ENCODE measurements at regions not wholly inside any gene's neighbourhood (a gene's known extent, or its start where the extent isn't known, plus 50 kb on each side); places are given as distances from the start of the nearest gene placed in this dataset.
"Not testable (repeated sequence)": the region's sequence is repeated elsewhere in the genome, so short reads cannot be mapped to it uniquely, and the experiment has no call there.

DNA sequence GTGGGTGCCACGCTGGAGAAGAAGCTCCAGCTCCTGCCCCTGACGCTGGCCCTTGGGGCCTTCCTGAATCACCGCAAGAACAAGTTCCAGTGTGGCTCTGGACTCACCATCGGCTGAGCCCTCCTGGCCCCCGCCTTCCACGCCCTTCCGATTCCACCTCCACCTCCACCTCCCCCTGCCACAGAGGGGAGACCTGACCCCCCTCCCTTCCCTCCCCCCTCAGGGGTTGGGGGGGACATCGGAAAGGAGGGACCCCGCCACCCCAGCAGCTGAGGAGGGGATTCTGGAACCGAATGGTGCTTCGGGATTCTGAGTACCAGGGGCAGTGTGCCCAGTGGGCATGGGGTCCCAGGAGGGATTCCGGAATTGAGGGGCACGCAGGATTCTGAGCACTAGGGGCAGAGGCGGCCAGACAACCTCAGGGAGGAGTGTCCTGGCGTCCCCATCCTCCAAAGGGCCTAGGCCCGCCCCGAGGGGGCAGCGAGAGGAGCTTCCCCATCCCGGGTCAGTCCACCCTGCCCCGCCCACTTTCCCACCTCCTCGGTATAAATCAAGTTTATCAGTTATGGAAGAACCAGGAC, 166.0 kb downstream of the POTEG start:
- DNase-seq, result not testable (repeated sequence)

DNA sequence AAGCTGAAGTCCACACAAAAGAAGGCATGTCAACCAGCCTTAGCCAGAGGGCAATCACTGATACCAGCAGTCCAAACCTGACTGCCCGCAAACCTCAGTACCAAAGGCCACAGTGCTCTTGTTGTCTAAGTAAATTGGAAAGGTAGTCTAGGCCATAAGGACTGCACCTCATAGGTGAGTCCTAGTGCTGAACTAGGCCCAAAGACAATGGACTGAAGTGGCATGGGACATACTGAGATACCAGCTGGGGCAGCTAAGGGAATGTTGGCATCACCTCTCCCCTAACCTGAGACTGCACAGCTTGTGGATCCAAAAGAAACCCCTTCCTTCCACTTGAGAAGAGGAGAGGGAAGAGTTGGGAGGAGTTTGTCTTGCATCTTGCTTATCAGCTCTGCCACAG, 161.9 kb downstream of the POTEG start:
- not testable (repeated sequence) for DNase-seq

DNA sequence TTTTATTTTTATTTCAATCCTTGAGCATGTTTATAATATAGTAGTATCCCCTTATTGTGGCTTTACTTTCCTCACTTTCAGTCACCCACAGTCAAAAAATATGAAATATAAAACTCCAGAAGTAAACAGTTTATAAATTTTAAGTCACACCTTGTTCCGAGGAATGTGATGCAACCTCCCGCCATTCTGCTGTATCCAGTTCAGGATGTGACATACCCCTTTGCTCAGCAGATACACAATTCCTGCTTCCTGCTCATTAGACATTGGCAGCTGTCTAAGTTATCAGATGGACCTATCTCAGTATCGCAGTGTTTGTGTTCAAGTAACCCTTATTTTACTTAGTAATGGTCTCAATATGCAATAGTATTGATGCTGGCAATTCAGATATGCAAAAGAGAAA, 144.5 kb downstream of the POTEG start:
- DNase-seq, result not testable (repeated sequence)

DNA sequence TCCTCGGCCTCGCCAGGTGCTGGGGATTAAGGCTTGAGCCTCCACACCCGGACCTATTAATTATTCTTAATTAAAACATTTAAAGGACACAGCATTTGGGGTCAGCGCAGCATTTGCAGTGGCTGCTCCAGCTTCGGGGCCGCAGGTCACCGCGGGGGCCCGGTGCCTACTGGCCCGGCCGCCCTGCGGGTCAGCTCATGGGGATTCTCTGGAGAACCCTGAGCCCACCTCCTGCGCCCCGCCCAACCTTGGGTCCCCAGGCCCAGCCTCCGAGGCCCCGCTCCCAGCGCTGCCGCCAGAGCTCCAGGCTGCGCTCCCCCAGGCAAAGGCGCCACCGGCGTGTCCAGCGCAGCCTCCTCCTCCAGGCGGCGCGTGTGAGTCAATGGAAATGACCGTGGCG, 133.9 kb downstream of the POTEG start:
- DNase-seq, result not testable (repeated sequence)

DNA sequence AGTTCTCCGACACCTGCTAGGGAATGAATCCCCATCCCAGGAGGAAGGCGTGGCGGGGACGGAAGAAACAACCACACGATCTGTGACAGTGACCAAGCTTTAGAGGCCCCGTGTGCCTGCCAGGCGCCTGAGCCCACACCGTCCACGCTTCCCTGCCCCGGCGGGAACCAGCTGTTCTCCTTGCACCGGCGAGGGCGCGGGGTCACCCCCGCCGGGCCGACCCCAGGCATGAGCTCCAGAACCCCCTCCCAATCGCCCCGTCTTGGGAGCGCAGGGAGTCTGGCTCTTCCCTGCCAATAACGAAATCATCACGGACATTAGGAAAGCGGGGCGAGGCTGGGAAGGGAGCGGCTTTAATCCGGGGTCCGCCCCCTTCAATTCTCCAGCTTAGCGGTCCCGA, 133.3 kb downstream of the POTEG start:
- DNase-seq, result not testable (repeated sequence)

DNA sequence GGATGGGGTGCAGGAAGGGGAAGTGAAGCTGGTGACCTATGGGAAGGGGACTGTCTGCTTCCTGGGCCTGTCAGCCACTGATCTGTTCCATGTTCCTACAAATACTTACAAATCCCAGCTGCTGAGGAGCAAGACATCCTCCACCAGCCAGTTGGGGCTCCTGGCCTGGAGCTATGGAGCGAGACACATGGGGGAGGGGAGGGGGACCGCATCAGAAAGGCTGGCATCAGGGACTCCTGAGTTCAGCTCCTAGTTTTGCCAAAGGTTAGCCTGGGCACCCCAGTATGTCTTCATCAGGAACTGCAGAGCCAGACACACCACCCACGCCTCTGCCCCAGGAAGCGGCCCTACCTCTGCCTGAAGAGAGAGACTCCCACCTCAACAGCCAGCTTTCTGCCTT, 130.3 kb downstream of the POTEG start:
- not testable (repeated sequence) for DNase-seq

DNA sequence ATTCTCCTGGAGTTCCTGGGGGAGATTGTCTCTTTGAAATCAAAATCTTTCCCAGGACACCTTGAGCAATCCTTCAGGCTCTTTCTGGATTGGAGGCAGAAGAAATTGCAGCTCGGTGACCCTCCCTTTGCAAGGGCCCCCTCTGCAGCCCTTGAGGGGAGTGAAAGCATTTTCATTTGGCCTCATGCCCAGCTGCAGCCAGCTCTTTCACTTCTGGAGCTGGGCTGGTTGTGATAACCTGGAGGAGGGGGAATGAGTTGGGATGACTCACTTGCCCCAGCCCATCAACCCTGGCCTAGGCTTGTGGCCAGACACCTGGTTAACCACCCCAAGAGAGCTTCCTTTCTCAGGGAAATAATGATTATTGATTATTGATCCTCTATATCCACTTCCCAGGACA, 129.7 kb downstream of the POTEG start:
- DNase-seq, result not testable (repeated sequence)

DNA sequence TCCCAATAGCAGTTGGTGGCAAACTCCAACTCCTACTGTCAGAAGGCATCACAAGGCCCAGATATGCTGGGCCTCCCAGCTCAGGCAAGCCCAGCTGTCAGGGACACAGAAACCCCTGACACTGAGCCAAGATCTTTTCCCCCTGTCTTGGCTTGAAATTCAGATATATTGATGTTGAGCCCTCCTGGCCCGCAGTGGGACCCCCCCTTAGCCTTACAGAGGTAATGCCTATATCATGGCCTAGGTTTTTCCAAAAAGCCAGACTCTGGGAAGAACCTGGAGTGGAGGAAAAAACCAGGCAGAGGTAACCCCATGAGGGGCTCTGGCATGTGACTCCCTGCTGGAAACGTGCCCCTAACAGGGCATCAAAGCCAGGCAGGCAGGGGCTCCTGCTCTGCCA, 129.2 kb downstream of the POTEG start:
- not testable (repeated sequence) for DNase-seq

DNA sequence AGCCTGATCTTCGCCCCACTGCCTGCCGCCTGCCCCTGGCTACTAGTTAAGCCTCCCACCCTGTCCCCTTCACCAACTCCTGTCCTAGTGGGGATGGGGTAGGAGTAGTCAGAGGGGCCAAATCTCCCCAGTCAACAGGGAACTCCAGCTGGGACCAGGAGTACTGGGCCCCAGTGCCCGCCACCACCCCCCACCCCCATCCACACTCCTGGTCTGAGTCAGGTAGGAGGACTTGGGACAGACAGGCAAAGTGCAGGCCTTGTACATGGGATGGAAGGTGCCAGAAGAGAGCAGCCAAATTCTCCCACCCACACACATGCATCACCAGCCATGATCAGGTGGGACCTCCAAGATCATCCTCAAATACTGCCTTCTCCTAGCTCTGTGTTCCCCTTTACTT, 128.4 kb downstream of the POTEG start:
- DNase-seq, result not testable (repeated sequence)

DNA sequence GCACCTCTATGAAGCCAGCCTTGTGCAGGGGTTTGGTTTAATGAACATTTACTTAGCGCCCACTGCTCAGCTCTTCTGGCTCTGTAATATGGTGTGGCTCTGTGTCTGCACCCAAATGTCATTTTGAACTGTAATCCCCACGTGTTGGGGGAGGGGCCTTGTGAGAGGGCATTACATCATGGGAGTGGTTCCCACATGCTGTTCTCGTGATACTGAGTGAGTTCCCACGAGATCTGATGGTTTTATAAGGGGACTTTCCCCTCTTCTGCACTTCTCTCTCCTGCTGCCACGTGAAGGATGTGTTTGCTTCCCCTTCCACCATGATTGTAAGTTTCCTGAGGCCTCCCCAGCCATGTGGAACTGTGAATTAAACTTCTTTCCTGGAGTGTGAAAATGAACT, 127.7 kb downstream of the POTEG start:
- DNase-seq, result not testable (repeated sequence)

DNA sequence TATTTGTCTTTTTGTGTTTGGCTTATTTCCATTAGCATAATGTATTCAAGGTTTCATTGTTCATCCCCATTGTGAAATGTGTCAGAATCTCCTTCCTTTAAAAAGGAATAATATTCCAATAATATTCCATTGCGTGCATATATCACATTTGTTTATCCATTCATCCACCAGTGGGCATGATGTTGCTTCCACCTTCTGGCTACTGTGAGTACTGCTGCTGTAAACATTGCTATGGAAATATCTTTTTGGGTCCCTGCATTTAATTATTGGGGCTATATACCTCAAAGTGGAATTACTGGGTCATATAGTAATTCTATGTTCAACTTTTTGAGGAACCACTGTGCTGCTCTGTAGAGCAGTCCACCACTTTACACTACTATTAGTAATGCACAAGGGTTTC, 123.1 kb downstream of the POTEG start:
- DNase-seq, result not testable (repeated sequence)

DNA sequence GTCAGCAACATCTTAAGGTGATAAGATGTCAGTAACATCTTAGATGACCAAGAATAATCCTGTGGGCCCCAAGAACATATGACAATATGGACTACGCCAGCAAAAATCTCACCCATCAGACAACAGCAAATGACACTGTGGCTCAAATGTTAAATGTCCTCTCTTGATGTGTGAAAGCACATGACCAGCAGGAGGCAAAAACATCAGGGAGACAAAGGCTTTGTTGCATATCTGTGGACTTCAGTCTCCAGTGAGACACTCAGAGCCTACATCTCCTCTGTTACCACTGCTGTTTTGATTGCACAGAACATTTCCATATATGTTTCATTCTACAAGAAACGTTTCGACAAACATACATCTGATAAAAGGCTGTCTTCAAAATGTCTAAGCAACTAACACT, 103.5 kb downstream of the POTEG start:
- not testable (repeated sequence) for DNase-seq

DNA sequence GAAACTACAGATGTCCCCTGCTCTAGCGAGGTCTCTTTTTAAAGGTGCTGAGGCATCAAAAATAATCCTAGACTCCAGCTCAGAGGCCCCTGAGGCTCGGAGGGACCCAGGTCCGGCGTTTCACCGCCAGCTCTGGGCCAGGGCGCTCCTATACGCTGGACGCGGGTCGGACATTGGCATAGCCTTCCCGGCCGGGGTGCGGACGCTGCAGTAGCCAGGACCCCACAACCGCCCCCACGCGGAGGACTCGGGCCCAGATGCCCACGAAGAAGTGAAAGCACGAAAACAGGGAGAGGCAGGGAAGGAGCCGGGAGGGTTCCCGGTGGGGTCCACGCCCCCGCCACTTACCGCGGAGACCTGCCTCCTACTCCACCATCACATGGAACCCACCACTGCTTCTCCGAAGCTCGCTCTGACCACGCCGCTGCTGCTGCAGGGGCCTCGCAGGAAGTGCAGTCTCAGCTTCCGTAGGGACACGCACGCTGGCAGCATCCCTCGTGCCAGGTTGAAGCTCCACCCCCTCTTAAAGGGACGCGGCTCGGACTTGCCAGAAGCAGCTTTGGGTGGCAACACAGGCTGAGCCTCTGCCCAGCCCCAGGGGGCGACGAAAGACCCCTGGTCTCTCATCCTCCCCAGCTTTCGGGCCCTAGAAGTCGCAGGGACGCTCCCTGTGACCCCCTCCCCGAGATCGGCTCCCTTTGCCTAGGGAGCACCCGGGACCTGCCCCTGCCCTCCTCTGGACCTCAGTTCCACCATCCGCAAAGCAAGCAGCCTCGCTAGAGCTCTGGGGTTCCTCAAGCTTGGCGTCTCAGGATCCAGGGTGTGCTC, 96.7 kb downstream of the POTEG start:
- not testable (repeated sequence) for DNase-seq

DNA sequence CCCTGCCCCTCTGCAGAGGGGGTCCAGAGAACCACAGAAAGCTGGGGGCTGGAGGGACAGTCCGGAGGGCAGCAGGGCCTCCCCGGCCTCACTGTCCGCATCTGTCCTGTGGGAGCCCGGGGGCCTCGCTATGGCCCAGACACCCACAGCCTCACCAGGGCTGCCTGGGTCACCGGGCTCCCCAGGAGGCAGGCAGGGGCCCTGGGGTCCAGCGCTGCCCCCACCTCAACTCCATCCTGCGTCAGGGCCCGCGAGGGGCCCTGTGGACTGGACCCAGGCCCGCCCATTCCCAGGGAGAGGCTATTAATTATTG, 96.1 kb downstream of the POTEG start:
- not testable (repeated sequence) for DNase-seq

DNA sequence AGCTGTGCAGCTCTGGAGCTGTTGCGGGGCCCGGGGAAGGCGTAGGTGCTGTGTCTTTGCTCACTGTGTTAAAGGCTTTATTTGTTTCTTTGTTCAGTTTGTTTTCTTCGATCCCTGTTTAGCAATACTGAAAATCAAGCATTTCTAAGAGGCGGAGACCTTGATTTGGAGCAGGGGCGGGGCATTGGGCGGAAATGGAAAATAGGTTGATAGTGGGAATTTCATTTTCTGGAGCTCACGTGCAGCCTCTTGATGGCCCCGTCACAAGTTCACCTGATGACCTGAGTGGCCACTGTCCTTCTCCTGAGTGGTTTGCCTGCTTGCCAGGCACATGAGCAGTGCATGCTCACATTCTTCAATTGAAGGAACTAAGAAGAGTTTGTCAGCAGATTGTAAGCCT, 93.2 kb downstream of the POTEG start:
- peak; percentile 8 for DNase-seq

DNA sequence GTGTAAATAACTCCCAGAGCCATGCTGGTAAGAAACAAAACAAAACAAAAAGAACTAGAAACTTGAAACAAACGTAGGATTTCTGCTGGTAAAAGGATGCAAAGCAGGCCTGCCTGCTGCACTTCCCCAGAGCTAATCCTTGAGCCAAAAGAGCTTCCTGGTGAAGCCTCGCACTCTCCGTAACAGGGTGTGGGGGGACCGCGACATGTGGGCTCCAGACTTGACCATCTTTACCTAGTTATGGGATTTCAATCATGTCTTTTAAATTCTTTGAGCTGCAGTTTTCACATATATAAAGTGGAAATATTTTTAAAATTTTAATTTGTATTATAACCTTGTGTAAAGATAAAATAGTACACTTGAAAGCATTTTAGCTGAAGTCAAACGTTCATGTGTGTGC, 92.5 kb downstream of the POTEG start:
- not testable (repeated sequence) for DNase-seq

DNA sequence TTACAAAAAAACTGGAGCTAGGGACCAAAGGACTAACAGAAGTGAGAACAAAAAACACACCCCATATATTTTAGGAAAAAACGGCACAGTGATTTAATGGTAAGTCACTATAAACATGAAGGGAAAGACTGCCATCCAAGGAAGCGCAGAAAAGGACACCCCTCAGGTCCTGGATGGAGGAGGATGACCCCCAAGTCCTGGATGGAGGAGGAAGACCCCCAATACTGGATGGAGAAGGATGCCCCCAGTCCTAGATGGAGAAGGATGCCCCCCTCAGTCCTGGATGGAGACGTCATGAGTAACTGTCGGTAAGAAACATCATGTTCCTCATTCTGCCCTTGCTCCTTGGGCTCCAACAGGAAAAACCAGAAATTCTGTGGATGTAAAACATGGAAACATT, 89.9 kb downstream of the POTEG start:
- peak; percentile 3 for DNase-seq

DNA sequence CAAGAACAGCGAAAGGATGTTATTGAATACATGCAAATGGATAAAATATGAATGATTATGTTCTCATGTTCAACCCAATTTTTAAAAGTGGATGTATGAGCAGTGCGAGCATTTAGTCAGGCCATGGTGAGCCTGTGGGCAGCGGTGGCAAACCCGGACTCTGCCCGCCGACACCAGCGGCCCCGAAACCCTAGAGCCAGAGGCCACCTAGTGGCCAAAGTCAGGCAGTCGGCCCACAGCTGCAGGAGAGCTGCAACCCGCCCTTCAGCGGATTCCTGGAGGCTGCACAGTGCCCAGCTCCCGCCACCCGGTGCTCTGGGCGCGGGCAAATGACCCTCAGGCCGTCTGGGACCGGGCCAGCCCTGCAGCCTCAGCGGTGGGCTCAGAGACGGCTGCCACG, 89.5 kb downstream of the POTEG start:
- DNase-seq, result not testable (repeated sequence)

DNA sequence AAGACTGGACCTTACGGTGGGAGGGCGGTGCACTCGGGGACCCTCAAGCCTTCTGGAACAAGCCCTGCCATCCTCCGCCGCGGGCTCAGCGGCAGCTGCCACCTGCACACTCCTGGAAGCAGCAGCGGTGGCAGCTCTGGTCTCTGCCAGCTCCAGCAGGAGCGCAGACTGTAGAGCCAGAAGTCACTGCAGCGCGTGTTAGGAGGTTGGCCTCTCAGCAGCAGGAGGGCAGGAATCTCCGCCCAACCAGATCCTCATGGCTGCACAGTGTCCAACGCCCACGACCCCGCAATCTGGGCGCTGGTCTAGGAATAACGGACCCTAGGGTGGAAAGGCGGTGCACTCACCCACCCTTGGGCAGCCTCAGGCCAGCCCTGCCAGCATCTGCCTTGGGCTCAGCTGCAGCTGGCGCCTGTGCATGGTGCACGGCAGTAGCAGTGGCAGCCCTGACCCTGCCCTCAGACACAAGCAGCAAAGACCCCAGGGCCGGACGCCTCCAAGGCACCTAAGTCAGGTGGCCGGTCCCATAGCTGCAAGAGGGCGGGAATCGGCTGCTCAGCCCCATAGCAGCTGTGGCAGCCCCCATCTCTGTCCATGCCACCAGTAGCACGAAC, 88.7 kb downstream of the POTEG start:
- not testable (repeated sequence) for DNase-seq

DNA sequence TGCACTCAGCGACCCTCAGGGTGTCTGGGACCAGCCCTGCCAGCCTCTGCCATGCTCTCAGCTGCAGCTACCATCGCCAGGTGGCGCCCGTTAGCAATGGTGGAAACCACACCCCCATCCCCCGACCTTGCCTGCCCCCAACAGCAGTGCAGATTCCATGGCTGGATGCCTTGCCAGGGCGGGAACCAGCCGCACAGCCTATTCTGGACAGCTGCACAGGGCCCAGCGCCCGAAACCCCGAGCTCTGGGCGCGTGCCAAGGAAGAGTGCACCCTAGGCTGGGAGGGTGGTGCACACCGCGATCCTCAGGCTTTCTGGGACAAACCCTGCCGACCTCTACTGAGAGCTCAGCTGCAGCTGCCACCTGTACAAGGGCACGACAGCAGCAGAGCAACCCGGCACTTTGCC, 88.1 kb downstream of the POTEG start:
- DNase-seq, result peak; percentile 94

DNA sequence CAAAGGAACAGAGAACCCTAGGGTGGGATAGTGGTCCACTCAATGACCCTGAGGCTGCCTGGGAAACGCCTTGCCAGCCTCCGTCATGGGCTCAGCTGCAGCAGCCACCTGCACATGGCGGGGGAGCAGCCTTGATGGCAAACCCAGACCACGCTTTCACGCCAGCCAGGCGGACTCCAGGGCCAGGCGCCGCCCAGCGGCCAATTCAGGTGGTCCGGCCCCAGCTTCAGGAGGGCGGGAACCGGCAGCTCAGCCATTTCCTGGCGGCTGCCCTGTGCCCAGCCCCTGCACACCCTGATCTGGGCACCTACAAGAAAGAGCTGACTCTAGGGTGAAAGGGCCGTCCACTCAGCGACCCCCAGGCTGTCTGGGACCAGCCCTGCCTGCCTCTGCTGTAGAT, 87.5 kb downstream of the POTEG start:
- not testable (repeated sequence) for DNase-seq

DNA sequence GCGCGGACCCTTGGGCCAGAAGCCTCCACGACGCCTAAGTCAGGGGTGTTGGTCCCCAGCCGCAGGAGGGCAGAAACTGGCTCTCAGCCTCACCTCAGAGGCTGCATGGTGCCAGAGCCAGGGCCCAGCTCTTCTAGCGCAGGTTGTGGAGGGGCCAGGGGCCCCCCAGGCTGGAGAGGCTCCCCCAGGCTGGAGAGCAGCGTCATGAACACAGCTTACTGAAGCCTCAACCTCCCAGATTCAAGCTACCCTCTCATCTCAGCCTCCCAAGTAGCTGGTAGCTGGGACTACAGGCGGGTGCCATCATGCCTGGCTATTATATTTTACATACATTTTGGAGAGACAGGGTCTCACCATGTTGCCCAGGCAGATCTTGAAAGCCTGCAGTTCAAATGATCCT, 87.0 kb downstream of the POTEG start:
- DNase-seq, result not testable (repeated sequence)
